GM12801 (cell line): ENCODE measurements at regions not wholly inside any gene's neighbourhood (a gene's known extent, or its start where the extent isn't known, plus 50 kb on each side); places are given as distances from the start of the nearest gene placed in this dataset.

ENCODE experiments used
- CTCF ChIP-seq: IDR thresholded peaks from one replicate; pipeline ENCODE4 v1.5.1; 2011; ENCODE audit warnings: control low read depth; ENCODE audit not compliant: insufficient read length; ENCODE audit errors: extremely low read depth

GRCh38 chr5:61817472-61818326 lies 485.6 kb downstream of the ZSWIM6 start:
- no peak for TF ChIP-seq CTCF

GRCh38 chr5:61820836-61821235 lies 485.2 kb upstream of the KIF2A start:
- TF ChIP-seq CTCF, result no peak

- no peak for TF ChIP-seq CTCF
Measured at GRCh38 chr5:61821561-61821960, 484.4 kb upstream of the KIF2A start.

- no peak for TF ChIP-seq CTCF
Measured at GRCh38 chr5:61822584-61822983, 483.4 kb upstream of the KIF2A start.

GRCh38 chr5:61823065-61823464 lies 482.9 kb upstream of the KIF2A start:
- no peak for TF ChIP-seq CTCF

GRCh38 chr5:61823781-61824180 lies 482.2 kb upstream of the KIF2A start:
- TF ChIP-seq CTCF, result no peak

- TF ChIP-seq CTCF, result no peak
Measured at GRCh38 chr5:61824396-61824795, 481.6 kb upstream of the KIF2A start.
